AG04449 (cell line): ENCODE measurements at regions not wholly inside any gene's neighbourhood (a gene's known extent, or its start where the extent isn't known, plus 50 kb on each side); places are given as distances from the start of the nearest gene placed in this dataset.
"Not testable (repeated sequence)": the region's sequence is repeated elsewhere in the genome, so short reads cannot be mapped to it uniquely, and the experiment has no call there.

Source experiments
- CTCF ChIA-PET: fragments of 350-600 bp; formaldehyde crosslinking; extraction: SDS; loops from one replicate; lab custom pipeline; 2021; ENCODE audit warnings: antibody characterized with exemption; lab: Yijun Ruan, JAX
- POLR2A ChIA-PET: fragments of 400-600, 350-600 bp; formaldehyde crosslinking; extraction: SDS; loops from one replicate; lab custom pipeline; 2020; ENCODE audit warnings: antibody characterized with exemption, inconsistent platforms; lab: Yijun Ruan, JAX
- DNase-seq: peaks from one replicate; pipeline ENCODE4 v3.0.0-alpha.2; 2010; ENCODE audit warnings: low read depth, low spot score
- H3K4me3 ChIP-seq: 2 replicates; pipeline ENCODE4 v1.5.1; 2011; ENCODE audit warnings: low read depth, mild to moderate bottlenecking, control low read depth, low read length
- TF ChIP-seq, protein P1 (sequence below): IDR thresholded peaks from one replicate; pipeline ENCODE4 v1.5.1; 2011; ENCODE audit warnings: mild to moderate bottlenecking, moderate library complexity, low read length, control low read depth, inconsistent platforms; ENCODE audit not compliant: insufficient read depth; ENCODE audit errors: missing control alignments

DNA sequence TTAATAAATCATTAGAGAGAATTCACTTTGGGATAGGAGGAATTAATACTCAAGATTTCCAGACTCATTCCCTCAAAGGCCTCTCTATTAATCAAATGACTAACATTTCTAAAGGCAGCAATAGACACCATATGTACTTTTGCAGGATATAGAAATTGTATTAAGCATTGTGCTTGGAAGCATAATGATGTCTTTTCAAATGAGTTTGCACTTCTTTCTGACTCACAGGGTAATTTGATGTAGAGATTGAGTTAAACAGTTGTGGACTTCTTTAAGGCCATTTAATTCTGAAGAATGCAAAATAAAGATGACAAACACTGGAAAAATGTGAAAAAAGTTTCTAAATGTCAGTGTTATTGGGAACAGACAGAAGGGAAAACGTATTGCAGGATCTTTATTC is 63.4 kb upstream of the CSRP2 start:
- TF ChIP-seq, protein P1, sequence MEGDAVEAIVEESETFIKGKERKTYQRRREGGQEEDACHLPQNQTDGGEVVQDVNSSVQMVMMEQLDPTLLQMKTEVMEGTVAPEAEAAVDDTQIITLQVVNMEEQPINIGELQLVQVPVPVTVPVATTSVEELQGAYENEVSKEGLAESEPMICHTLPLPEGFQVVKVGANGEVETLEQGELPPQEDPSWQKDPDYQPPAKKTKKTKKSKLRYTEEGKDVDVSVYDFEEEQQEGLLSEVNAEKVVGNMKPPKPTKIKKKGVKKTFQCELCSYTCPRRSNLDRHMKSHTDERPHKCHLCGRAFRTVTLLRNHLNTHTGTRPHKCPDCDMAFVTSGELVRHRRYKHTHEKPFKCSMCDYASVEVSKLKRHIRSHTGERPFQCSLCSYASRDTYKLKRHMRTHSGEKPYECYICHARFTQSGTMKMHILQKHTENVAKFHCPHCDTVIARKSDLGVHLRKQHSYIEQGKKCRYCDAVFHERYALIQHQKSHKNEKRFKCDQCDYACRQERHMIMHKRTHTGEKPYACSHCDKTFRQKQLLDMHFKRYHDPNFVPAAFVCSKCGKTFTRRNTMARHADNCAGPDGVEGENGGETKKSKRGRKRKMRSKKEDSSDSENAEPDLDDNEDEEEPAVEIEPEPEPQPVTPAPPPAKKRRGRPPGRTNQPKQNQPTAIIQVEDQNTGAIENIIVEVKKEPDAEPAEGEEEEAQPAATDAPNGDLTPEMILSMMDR: no peak
- peak; percentile 45 for DNase-seq
- POLR2A ChIA-PET: interaction anchor here (1.1 kb wide), 1 partner anchor 63 kb away, joined by 4 read pairs; the partner anchor contains the start of gene CSRP2
- CTCF ChIA-PET: no interaction called here
- H3K4me3 ChIP-seq: no peak overlapping the region

- CTCF ChIA-PET: interaction anchor here (1.0 to 2.7 kb wide), 4 partner anchors 12 to 70 kb away, joined by 3 to 11 read pairs (median 6); no protein-coding TSS in a partner anchor
- DNase-seq: no peak
- TF ChIP-seq, protein P1: no peak
- POLR2A ChIA-PET: interaction anchor here (0.8 kb wide), 1 partner anchor 62 kb away, joined by 3 read pairs; the partner anchor contains the start of gene CSRP2
- H3K4me3 ChIP-seq: no peak overlapping the region
Observed at GRCh38 chr12:76940671-76941445, 62.0 kb upstream of the CSRP2 start.

- ChIA-PET POLR2A (interaction anchor here (0.6 kb wide), 1 partner anchor 31 kb away, joined by 3 read pairs; no protein-coding TSS in a partner anchor), CTCF (interaction anchor here (2.7 to 2.9 kb wide), 2 partner anchors 12 to 71 kb away, joined by 9 to 13 read pairs; no protein-coding TSS in a partner anchor)
- DNase-seq: no peak
- TF ChIP-seq, protein P1: no peak
- no peak overlapping the region for H3K4me3 ChIP-seq
Observed at GRCh38 chr12:76939701-76940100, 60.9 kb upstream of the CSRP2 start.

GRCh38 chr12:76936275-76937193 is 57.7 kb upstream of the CSRP2 start:
- CTCF ChIA-PET: interaction anchor here (1.7 to 2.9 kb wide), 3 partner anchors 9 to 74 kb away, joined by 6 to 13 read pairs (median 7); no protein-coding TSS in a partner anchor
- no peak overlapping the region for H3K4me3 ChIP-seq
- TF ChIP-seq, protein P1: no peak
- POLR2A ChIA-PET: no interaction called here
- DNase-seq: no peak

- POLR2A ChIA-PET, DNase-seq, H3K4me3 ChIP-seq, CTCF ChIA-PET: not testable (repeated sequence)
Observed at GRCh38 chr12:76933392-76933791, 54.6 kb upstream of the CSRP2 start.

DNA sequence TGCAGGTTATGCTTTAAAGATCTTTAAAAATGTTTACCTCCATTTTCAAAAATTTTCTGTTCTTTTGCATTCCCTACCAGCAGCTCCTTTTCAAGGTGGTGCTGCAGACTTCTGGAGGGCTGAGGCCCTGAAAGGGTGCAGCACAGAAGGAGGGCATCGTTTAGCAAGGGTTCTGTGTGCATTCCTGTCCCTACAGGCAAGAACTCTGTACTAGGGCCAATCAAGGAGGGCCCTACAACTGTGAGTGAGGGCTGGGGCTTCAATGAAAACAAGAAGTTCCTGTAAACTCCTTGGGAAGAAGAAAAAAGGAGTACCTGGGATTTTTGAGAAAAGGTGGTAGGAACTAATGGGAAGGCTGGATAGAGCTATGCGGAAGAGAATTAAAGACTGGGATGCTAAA is 50.7 kb upstream of the CSRP2 start:
- ChIA-PET CTCF (interaction anchor here (1.0 to 2.3 kb wide), 6 partner anchors 11 to 310 kb away, joined by 3 to 5 read pairs (median 3); no protein-coding TSS in a partner anchor), POLR2A (no interaction called here)

More for the DNA sequence above, 50.7 kb upstream of the CSRP2 start:
- DNase-seq: no peak
- H3K4me3 ChIP-seq: no peak overlapping the region
- TF ChIP-seq, protein P1: no peak
